ENCODE measurements at regions not wholly inside any gene's neighbourhood (a gene's known extent, or its start where the extent isn't known, plus 50 kb on each side); places are given as distances from the start of the nearest gene placed in this dataset.

DNA sequence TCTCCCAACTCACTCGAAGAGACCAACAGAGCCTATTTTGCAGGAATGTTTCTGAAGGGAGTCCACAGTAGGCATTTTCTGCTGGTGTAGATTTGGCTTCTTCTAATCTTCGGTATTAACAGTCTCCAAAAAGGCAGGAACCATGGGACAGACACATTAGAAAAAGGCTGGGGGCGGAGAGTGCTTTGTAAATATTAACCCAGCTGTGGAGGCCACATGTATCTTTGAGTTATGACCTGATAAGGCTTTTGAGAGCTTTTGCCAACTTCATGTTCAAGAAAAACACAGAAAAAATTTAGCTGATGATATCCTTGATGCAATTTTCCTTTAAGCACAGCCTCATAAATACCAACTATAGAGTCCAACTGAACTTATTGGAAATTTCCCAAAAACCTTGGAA is 119.4 kb upstream of the TSHZ2 start:
- ChIA-PET CTCF (no interaction called here), POLR2A (no interaction called here)
- H3K4me3 ChIP-seq (ENCODE audit: low read depth, low read length) = no peak overlapping the region
- TF ChIP-seq, protein P1, sequence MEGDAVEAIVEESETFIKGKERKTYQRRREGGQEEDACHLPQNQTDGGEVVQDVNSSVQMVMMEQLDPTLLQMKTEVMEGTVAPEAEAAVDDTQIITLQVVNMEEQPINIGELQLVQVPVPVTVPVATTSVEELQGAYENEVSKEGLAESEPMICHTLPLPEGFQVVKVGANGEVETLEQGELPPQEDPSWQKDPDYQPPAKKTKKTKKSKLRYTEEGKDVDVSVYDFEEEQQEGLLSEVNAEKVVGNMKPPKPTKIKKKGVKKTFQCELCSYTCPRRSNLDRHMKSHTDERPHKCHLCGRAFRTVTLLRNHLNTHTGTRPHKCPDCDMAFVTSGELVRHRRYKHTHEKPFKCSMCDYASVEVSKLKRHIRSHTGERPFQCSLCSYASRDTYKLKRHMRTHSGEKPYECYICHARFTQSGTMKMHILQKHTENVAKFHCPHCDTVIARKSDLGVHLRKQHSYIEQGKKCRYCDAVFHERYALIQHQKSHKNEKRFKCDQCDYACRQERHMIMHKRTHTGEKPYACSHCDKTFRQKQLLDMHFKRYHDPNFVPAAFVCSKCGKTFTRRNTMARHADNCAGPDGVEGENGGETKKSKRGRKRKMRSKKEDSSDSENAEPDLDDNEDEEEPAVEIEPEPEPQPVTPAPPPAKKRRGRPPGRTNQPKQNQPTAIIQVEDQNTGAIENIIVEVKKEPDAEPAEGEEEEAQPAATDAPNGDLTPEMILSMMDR (IDR thresholded peaks at IDR 0.05; ENCODE audit: insufficient read depth, low read length, missing control alignments) = no peak
- DNase-seq (ENCODE audit: low read depth, low spot score) = no peak

DNA sequence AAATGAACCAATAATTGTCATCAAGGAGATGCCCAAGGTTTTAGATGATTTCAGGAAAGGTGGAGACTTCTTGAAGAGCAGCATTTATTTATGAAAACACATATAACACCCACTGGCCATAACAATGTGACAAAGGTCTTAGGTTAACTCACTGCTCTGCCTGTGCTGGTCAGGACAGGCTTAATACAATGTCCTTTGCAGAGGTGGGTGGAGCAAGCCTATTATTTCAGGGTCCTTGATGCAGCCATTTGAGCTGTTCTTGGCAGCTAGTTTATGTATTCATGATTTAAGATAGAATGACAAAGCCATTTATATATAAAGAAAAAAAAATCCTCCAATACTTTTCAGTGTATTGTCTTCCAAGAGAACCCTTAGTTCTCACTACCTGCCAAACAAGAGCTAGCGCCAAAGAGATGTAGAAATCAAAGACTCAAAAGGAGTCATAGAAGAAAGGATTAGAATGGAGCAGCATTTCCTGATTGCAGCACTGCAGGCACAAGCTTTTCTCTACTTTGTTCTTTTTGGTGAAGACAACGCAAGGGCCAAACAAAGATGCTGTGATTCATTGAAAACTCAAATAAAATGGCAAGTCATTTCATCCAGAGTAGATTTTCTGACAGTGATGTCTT is 124.3 kb upstream of the TSHZ2 start:
- POLR2A ChIA-PET = no interaction called here
- no peak overlapping the region for H3K4me3 ChIP-seq (ENCODE audit: low read depth, low read length)
- CTCF ChIA-PET = no interaction called here
- TF ChIP-seq, protein P1 (IDR thresholded peaks at IDR 0.05; ENCODE audit: insufficient read depth, low read length, missing control alignments) = no peak
- DNase-seq (ENCODE audit: low read depth, low spot score) = no peak

DNA sequence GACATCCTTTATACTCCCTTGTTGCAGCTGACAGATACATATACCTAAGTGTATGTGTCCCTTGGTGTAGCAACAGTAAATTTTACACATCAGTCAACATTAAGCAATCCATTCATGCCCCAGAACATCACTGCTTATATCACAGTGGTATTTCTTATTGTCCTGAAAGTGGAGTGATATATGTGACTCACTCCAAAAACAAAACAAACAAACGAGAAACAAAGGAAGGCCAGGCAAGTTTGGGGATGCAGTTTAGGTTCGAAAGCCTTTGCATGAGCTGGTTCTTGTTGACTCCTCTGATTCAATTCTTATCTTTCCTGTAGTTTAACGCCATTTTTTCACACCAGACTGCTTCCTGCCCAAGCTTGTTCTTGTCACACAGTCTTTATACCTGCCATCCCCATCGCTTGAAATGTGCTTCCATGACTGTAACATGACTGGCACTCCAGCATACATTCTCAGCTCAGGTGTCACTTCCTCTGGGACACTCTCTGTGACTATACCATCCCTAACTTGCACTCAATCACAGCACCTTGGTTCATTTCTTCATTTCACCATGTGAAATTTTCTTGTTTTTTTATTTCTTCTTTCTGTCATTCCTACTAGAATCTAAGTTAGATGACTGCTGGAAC is 125.0 kb upstream of the TSHZ2 start:
- no peak overlapping the region for H3K4me3 ChIP-seq (ENCODE audit: low read depth, low read length)
- POLR2A ChIA-PET = no interaction called here
- TF ChIP-seq, protein P1 (IDR thresholded peaks at IDR 0.05; ENCODE audit: insufficient read depth, low read length, missing control alignments) = no peak
- no peak for DNase-seq (ENCODE audit: low read depth, low spot score)
- CTCF ChIA-PET = no interaction called here

GRCh38 chr20:52845044-52845443 is 127.1 kb upstream of the TSHZ2 start:
- TF ChIP-seq, protein P1 (IDR thresholded peaks at IDR 0.05; ENCODE audit: insufficient read depth, low read length, missing control alignments) = no peak

GRCh38 chr20:52843425-52843824 is 128.7 kb upstream of the TSHZ2 start:
- POLR2A ChIA-PET = no interaction called here

More at GRCh38 chr20:52845044-52845443, 127.1 kb upstream of the TSHZ2 start:
- ChIA-PET CTCF (no interaction called here), POLR2A (no interaction called here)
- no peak overlapping the region for H3K4me3 ChIP-seq (ENCODE audit: low read depth, low read length)
- no peak for DNase-seq (ENCODE audit: low read depth, low spot score)

GRCh38 chr20:52841003-52841402 is 131.2 kb upstream of the TSHZ2 start:
- no peak overlapping the region for H3K4me3 ChIP-seq (ENCODE audit: low read depth, low read length)
- DNase-seq (ENCODE audit: low read depth, low spot score) = no peak
- POLR2A ChIA-PET = no interaction called here
- CTCF ChIA-PET = no interaction called here
- TF ChIP-seq, protein P1 (IDR thresholded peaks at IDR 0.05; ENCODE audit: insufficient read depth, low read length, missing control alignments) = no peak

More at GRCh38 chr20:52843425-52843824, 128.7 kb upstream of the TSHZ2 start:
- no peak overlapping the region for H3K4me3 ChIP-seq (ENCODE audit: low read depth, low read length)
- TF ChIP-seq, protein P1 (IDR thresholded peaks at IDR 0.05; ENCODE audit: insufficient read depth, low read length, missing control alignments) = no peak
- CTCF ChIA-PET = no interaction called here
- no peak for DNase-seq (ENCODE audit: low read depth, low spot score)
